A549 (cell line): ENCODE measurements at regions not wholly inside any gene's neighbourhood (a gene's known extent, or its start where the extent isn't known, plus 50 kb on each side); places are given as distances from the start of the nearest gene placed in this dataset.
A peak's percentile ranks its signal among the peaks of the same experiment; 100 is the strongest.

Experiments
- ATAC-seq, 2 experiments: fragments of 200-7000 bp in 1 of 2; fragments of >200 bp in 1 of 2; cut with Nextera tagmentation in 1 of 2; cut with Tn5 transposase in 1 of 2; 3 replicates each; pipeline versions ENCODE4 v1.8.0 to v1.9.1; 2018 to 2020; ENCODE audit warnings: mild to moderate bottlenecking in 1 of 2, moderate library complexity in 1 of 2
- CTCF ChIA-PET: fragments of 300-600 bp; sonication (Branson Sonifier 250); formaldehyde crosslinking; extraction: SDS; loops from one replicate; lab custom pipeline; 2021; ENCODE audit warnings: antibody characterized with exemption, inconsistent platforms; lab: Yijun Ruan, JAX
- POLR2A ChIA-PET: fragments of 350-600 bp; formaldehyde crosslinking; extraction: SDS; loops from one replicate; lab custom pipeline; 2021; ENCODE audit warnings: antibody characterized with exemption, inconsistent platforms; lab: Yijun Ruan, JAX
- DNase-seq, 2 experiments: peaks; one replicate each; pipeline versions ENCODE4 v3.0.0 to v3.0.0-alpha.2; 2011 to 2016; ENCODE audit warnings: low read depth in 1 of 2, low spot score in 1 of 2
- FAIRE-seq: peaks from 2 replicates; lab custom pipeline; 2011; peaks lifted over from hg19 to GRCh38; lab: Jason Lieb, UNC
- H3K27ac ChIP-seq, 2 experiments: fragments of >200 bp; sonication (Bioruptor Twin); formaldehyde crosslinking; 3 replicates each; pipeline ENCODE4 v1.5.1; 2016 to 2017
- H3K4me1 ChIP-seq: fragments of >200 bp; sonication (Bioruptor Twin); formaldehyde crosslinking; 3 replicates; pipeline ENCODE4 v1.6.1; 2016
- H3K4me2 ChIP-seq: fragments of >200 bp; sonication (Bioruptor Twin); formaldehyde crosslinking; 3 replicates; pipeline ENCODE4 v1.6.1; 2016
- H3K4me3 ChIP-seq: fragments of >200 bp; sonication (Bioruptor Twin); formaldehyde crosslinking; 3 replicates; pipeline ENCODE4 v1.5.1; 2016
- H3K9me3 ChIP-seq: fragments of >200 bp; sonication (Bioruptor Twin); formaldehyde crosslinking; 3 replicates; pipeline ENCODE4 v1.6.1; 2016
- CBX2 ChIP-seq: fragments of 200-600 bp; sonication (generic); IDR thresholded peaks from 2 replicates; pipeline ENCODE4 v1.6.1; 2016; ENCODE audit warnings: low read depth, mild to moderate bottlenecking, borderline replicate concordance
- CEBPB ChIP-seq, 2 experiments: fragments of >200 bp in 1 of 2; sonication (Bioruptor Twin) in 1 of 2; formaldehyde crosslinking in 1 of 2; IDR thresholded peaks; 2 replicates each; pipeline ENCODE4 v1.6.1; 2012 to 2016
- CHD2 ChIP-seq: fragments of 150-350 bp; IDR thresholded peaks from 2 replicates; pipeline ENCODE4 v1.6.1; 2014; ENCODE audit warnings: low read length; ENCODE audit not compliant: partially characterized antibody
- EHF ChIP-seq: fragments of 250-450 bp; sonication (Bioruptor Pico); IDR thresholded peaks from 2 replicates; pipeline ENCODE4 v1.5.0; 2020; ENCODE audit warnings: mild to moderate bottlenecking
- FOSL2 ChIP-seq, 2 experiments: fragments of 450-650 bp in 1 of 2; fragments of >200 bp in 1 of 2; sonication (Bioruptor Twin) in 1 of 2; formaldehyde crosslinking; IDR thresholded peaks; 2 replicates each; pipeline versions ENCODE4 v1.5.0 to v1.6.1; 2016 to 2020; ENCODE audit warnings: mild to moderate bottlenecking in 1 of 2, moderate library complexity in 1 of 2
- FOXS1 ChIP-seq: fragments of 250-450 bp; sonication (Bioruptor Pico); IDR thresholded peaks from 2 replicates; pipeline ENCODE4 v1.5.0; 2020; ENCODE audit warnings: mild to moderate bottlenecking, moderate library complexity
- GATA3 ChIP-seq: IDR thresholded peaks from 2 replicates; pipeline ENCODE4 v1.6.1; 2012; ENCODE audit warnings: borderline replicate concordance
- HOXA7 ChIP-seq: fragments of 250-450 bp; sonication (Bioruptor Pico); IDR thresholded peaks from 2 replicates; pipeline ENCODE4 v1.5.0; 2020; ENCODE audit warnings: mild to moderate bottlenecking, moderate library complexity
- MAFK ChIP-seq: fragments of 450-650 bp; IDR thresholded peaks from 2 replicates; pipeline ENCODE4 v1.6.1; 2014; ENCODE audit not compliant: partially characterized antibody
- MAZ ChIP-seq: fragments of 150-350 bp; IDR thresholded peaks from 2 replicates; pipeline ENCODE4 v1.6.1; 2014; ENCODE audit warnings: antibody characterized with exemption, low read depth, low read length, borderline replicate concordance
- PHF8 ChIP-seq: fragments of 200-600 bp; sonication (generic); IDR thresholded peaks from 2 replicates; pipeline ENCODE4 v1.6.1; 2016; ENCODE audit warnings: low read depth, mild to moderate bottlenecking, antibody characterized with exemption, moderate library complexity, borderline replicate concordance
- POLR2A ChIP-seq: IDR thresholded peaks from 2 replicates; pipeline ENCODE4 v1.6.1; 2012; ENCODE audit warnings: mild to moderate bottlenecking, low read length
- RAD21 ChIP-seq, 2 experiments: fragments of >200 bp in 1 of 2; sonication (Bioruptor Twin) in 1 of 2; formaldehyde crosslinking in 1 of 2; IDR thresholded peaks in 1 of 2; conservative IDR thresholded peaks in 1 of 2; 2 replicates in 1 of 2; 3 replicates in 1 of 2; pipeline ENCODE4 v1.6.1; 2012 to 2018; ENCODE audit warnings: inconsistent platforms in 1 of 2
- RCOR1 ChIP-seq: fragments of 150-350 bp; IDR thresholded peaks from 2 replicates; pipeline ENCODE4 v1.6.1; 2014; ENCODE audit warnings: antibody characterized with exemption, low read length, low read depth
- RNF2 ChIP-seq: fragments of 200-600 bp; sonication (generic); IDR thresholded peaks from 2 replicates; pipeline ENCODE4 v1.6.1; 2016; ENCODE audit warnings: low read depth, mild to moderate bottlenecking, antibody characterized with exemption, moderate library complexity, borderline replicate concordance
- SMC3 ChIP-seq: fragments of >200 bp; sonication (Bioruptor Twin); formaldehyde crosslinking; IDR thresholded peaks from 3 replicates; pipeline ENCODE4 v1.6.1; 2018; ENCODE audit warnings: inconsistent platforms
- SREBF2 ChIP-seq: fragments of 450-650 bp; IDR thresholded peaks from 2 replicates; pipeline ENCODE4 v1.6.1; 2014; ENCODE audit warnings: mild to moderate bottlenecking, moderate library complexity
- TP53 ChIP-seq: fragments of 250-450 bp; sonication (Bioruptor Pico); IDR thresholded peaks from 2 replicates; pipeline ENCODE4 v1.5.0; 2021; ENCODE audit warnings: mild to moderate bottlenecking, moderate library complexity
- ZNF302 ChIP-seq: fragments of 250-450 bp; sonication (Bioruptor Pico); IDR thresholded peaks from 2 replicates; pipeline ENCODE4 v1.9.0; 2021; ENCODE audit warnings: inconsistent platforms, mild to moderate bottlenecking, moderate library complexity
- ZSCAN20 ChIP-seq: fragments of 250-450 bp; sonication (Bioruptor Pico); IDR thresholded peaks from 2 replicates; pipeline ENCODE4 v1.8.0; 2022; ENCODE audit warnings: mild to moderate bottlenecking, moderate library complexity
- WGBS: methylation state at CpG from one replicate; pipeline ENCODE4 v1.1.6; 2017; ENCODE audit errors: missing lambda C conversion rate; 5-methylcytosine and 5-hydroxymethylcytosine counted together
- TF ChIP-seq, protein P1 (sequence below): IDR thresholded peaks from 2 replicates; pipeline ENCODE4 v1.6.1; 2012
- TF ChIP-seq, protein P2 (sequence below): fragments of >200 bp; sonication (Bioruptor Twin); formaldehyde crosslinking; IDR thresholded peaks from 3 replicates; pipeline ENCODE4 v1.6.1; 2016
- TF ChIP-seq, protein P3 (sequence below): fragments of >200 bp; sonication (Bioruptor Twin); formaldehyde crosslinking; IDR thresholded peaks from 2 replicates; pipeline ENCODE4 v1.6.1; 2016
- TF ChIP-seq, protein P4 (sequence below): fragments of 250-450 bp; sonication (Bioruptor Pico); IDR thresholded peaks from 2 replicates; pipeline ENCODE4 v1.5.0; 2020; ENCODE audit warnings: low read depth, mild to moderate bottlenecking, moderate library complexity

DNA sequence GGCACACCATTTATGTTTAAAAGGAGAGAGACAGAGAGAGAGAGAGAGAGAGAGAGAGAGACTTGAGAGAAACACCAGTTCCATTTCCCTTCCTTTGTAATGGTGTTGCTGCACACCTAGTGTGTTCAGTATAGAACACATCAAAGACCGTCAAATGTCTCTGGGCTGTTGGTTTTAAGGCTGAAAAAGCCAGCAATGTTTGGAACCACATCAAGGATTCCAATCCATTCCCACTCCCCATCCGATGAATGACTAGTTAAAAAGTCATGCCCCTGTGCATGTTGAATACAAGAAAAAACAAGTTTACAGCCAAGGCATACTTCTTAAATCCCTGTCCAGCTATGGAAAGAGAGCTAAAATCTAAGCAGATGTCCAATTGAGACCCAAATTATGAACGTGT lies 83.0 kb upstream of the IFNE start:
- ChIA-PET CTCF (interaction anchor here (1.4 to 2.9 kb wide), 2 partner anchors 9 to 118 kb away, joined by 3 to 14 read pairs; no protein-coding TSS in a partner anchor), POLR2A (interaction anchor here (0.6 to 2.3 kb wide), 5 partner anchors 11 to 117 kb away, joined by 3 to 10 read pairs (median 3); no protein-coding TSS in a partner anchor)
- ATAC-seq (peak; percentile 9 to 52; a peak in 4 of 6 replicates), FAIRE-seq (no peak), DNase-seq (no peak)
- peak overlapping the region; percentile 84 to 94 for H3K27ac ChIP-seq
- H3K4me1 ChIP-seq, result peaks cover 68% of the 10 kb centered on the region
- 0% methylated on average over 3 of the region's 3 CpGs for WGBS
- TF ChIP-seq CEBPB (IDR thresholded peaks at IDR 0.05) (0 out of 4 replicates have a peak, but pooled peaks of 1 of the 2 experiments have one; percentile 11), PHF8 (no peak), GATA3 (0 out of 2 replicates have a peak, but pooled peaks have one; percentile 39), RAD21 (conservative IDR thresholded peaks at IDR 0.05 in 1 of 2, IDR thresholded peaks at IDR 0.05 in 1 of 2) (0 out of 5 replicates have a peak, but pooled peaks of 1 of the 2 experiments have one; percentile 2)
- H3K9me3 ChIP-seq, result no peaks in the 10 kb centered on the region
- H3K4me2 ChIP-seq, result peak overlapping the region; percentile 95
- peak overlapping the region; percentile 79; the same call in 2 of the 3 replicates for H3K4me3 ChIP-seq

DNA sequence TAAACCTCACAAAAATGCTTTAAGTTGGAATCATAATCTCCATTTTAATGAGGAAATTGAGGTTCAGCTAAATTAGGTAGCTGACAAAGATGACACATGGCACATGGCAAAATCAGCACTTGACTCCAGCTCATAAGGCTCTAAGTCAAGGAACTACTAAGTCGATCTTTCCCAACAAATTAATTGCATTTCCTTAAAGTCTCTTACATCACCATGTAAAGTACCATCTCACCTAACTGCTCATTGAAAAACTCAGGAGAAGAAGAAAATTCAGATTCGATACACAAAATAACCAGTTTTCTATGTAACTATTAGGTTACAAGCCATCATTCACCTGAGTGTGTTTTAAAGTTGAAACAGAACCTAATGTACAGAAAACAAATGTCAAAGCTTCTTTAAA lies 85.8 kb upstream of the IFNE start:
- no peak for TF ChIP-seq EHF (CRISPR knock-in tag)
- TF ChIP-seq SMC3, result no peak
- TF ChIP-seq, protein P1, sequence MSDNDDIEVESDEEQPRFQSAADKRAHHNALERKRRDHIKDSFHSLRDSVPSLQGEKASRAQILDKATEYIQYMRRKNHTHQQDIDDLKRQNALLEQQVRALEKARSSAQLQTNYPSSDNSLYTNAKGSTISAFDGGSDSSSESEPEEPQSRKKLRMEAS, result peak; percentile 29; the same call in 1 of the 2 replicates
- ChIA-PET CTCF (interaction anchor here (0.7 to 1.8 kb wide), 4 partner anchors 8 to 221 kb away, joined by 3 to 5 read pairs (median 3); no protein-coding TSS in a partner anchor), POLR2A (interaction anchor here (1.0 to 2.8 kb wide), 5 partner anchors 8 to 24 kb away, joined by 5 to 21 read pairs (median 8); no protein-coding TSS in a partner anchor)
- ATAC-seq (no peak), DNase-seq (no peak), FAIRE-seq (peak; percentile 93)
- H3K4me2 ChIP-seq, result peak overlapping the region; percentile 95
- peaks cover 91% of the 10 kb centered on the region for H3K4me1 ChIP-seq
- H3K9me3 ChIP-seq, result no peaks in the 10 kb centered on the region
- peak overlapping the region; percentile 84 to 94 for H3K27ac ChIP-seq
- H3K4me3 ChIP-seq, result peak overlapping the region; percentile 7; the same call in 2 of the 3 replicates
- WGBS, result 21% methylated on average over 2 of the region's 2 CpGs

DNA sequence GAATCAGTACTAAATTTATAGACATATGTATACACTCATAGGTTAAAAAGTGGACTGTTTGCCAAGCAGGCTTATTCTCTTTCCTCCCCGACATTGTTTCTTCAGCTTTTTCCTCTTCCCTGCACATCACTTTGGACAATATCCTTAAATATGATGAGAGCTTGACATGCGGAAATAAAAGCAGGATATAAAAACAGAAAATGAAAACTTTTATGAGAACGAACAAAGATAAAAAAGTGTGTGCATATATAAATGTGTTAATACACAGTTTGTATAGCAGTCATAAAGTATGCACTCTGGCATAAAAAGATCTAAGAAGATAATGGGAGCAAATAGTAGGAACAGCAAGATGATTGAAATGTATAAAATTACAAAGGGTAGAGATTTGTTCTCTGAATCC lies 86.4 kb upstream of the IFNE start:
- ATAC-seq, result no peak
- peaks cover 96% of the 10 kb centered on the region for H3K4me1 ChIP-seq
- CTCF ChIA-PET, result interaction anchor here (0.7 to 1.8 kb wide), 4 partner anchors 8 to 220 kb away, joined by 3 to 5 read pairs (median 4); no protein-coding TSS in a partner anchor
- POLR2A ChIA-PET, result interaction anchor here (1.0 to 2.8 kb wide), 6 partner anchors 8 to 23 kb away, joined by 5 to 21 read pairs (median 7); no protein-coding TSS in a partner anchor
- no peak for TF ChIP-seq RNF2
- TF ChIP-seq TP53 (CRISPR knock-in tag), result no peak
- TF ChIP-seq, protein P2, sequence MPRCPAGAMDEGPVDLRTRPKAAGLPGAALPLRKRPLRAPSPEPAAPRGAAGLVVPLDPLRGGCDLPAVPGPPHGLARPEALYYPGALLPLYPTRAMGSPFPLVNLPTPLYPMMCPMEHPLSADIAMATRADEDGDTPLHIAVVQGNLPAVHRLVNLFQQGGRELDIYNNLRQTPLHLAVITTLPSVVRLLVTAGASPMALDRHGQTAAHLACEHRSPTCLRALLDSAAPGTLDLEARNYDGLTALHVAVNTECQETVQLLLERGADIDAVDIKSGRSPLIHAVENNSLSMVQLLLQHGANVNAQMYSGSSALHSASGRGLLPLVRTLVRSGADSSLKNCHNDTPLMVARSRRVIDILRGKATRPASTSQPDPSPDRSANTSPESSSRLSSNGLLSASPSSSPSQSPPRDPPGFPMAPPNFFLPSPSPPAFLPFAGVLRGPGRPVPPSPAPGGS, result no peak
- peak; percentile 59; the same call in 1 of the 2 replicates for TF ChIP-seq GATA3
- FAIRE-seq, result peak; percentile 65
- DNase-seq, result no peak
- peak overlapping the region; percentile 95 for H3K4me2 ChIP-seq
- H3K4me3 ChIP-seq, result peak overlapping the region; percentile 7; the same call in 2 of the 3 replicates
- H3K27ac ChIP-seq, result peak overlapping the region; percentile 84 to 94
- H3K9me3 ChIP-seq, result no peaks in the 10 kb centered on the region
- 4% methylated on average over 3 of the region's 3 CpGs for WGBS

DNA sequence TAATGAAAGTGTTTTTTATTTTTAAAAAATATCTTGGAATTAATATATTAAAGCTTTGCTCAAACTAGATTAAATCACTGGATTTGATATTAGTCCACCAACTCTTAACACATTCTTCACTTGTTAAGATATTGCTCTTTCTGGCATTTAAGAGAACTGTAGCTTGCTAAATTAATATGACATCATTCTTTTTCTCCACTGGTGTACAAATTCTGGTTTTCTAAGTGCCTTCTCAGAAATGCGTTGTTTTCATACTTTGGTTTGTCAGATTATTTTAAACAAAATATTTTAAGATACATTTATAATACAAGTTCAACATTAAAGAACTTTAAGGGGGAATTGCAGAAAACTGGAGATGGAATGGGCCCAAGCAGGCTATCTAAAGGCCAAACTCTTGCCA lies 87.6 kb upstream of the IFNE start:
- Histone ChIP-seq H3K27ac (peak overlapping the region; percentile 88 to 94), H3K9me3 (no peaks in the 10 kb centered on the region), H3K4me3 (peak overlapping the region; percentile 26; the same call in 2 of the 3 replicates), H3K4me2 (peak overlapping the region; percentile 95), H3K4me1 (peaks cover 100% of the 10 kb centered on the region)
- ATAC-seq, result no peak
- POLR2A ChIA-PET, result interaction anchor here (1.4 to 2.8 kb wide), 2 partner anchors 9 to 10 kb away, joined by 6 to 21 read pairs; no protein-coding TSS in a partner anchor
- DNase-seq, result no peak
- FAIRE-seq, result peak; percentile 78
- CTCF ChIA-PET, result interaction anchor here (0.7 to 1.8 kb wide), 4 partner anchors 11 to 219 kb away, joined by 3 to 5 read pairs (median 4); no protein-coding TSS in a partner anchor
- no peak for TF ChIP-seq PHF8
- no peak for TF ChIP-seq POLR2A
- TF ChIP-seq, protein P2, result no peak
- TF ChIP-seq CBX2, result no peak
- no peak for TF ChIP-seq ZNF302 (CRISPR knock-in tag)
- no peak for TF ChIP-seq MAZ
- no peak for TF ChIP-seq HOXA7
- no peak for TF ChIP-seq RNF2
- no peak for TF ChIP-seq MAFK
- TF ChIP-seq CEBPB (IDR thresholded peaks at IDR 0.05), result no peak
- no peak for TF ChIP-seq CHD2
- TF ChIP-seq ZSCAN20, result no peak
- no peak for TF ChIP-seq RCOR1
- no peak for TF ChIP-seq FOXS1 (CRISPR knock-in tag)
- no peak for TF ChIP-seq SREBF2
- TF ChIP-seq, protein P3, sequence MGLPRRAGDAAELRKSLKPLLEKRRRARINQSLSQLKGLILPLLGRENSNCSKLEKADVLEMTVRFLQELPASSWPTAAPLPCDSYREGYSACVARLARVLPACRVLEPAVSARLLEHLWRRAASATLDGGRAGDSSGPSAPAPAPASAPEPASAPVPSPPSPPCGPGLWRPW, result no peak
- TF ChIP-seq FOSL2 (IDR thresholded peaks at IDR 0.05), result no peak
- TF ChIP-seq FOSL2 (CRISPR knock-in tag; IDR thresholded peaks at IDR 0.05), result no peak
- TF ChIP-seq, protein P4, sequence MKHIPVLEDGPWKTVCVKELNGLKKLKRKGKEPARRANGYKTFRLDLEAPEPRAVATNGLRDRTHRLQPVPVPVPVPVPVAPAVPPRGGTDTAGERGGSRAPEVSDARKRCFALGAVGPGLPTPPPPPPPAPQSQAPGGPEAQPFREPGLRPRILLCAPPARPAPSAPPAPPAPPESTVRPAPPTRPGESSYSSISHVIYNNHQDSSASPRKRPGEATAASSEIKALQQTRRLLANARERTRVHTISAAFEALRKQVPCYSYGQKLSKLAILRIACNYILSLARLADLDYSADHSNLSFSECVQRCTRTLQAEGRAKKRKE, result no peak
- WGBS, result 15% methylated on average over 1 of the region's 1 CpG
